Medulla oblongata (tissue), 1 donor: ENCODE measurements at regions not wholly inside any gene's neighbourhood (a gene's known extent, or its start where the extent isn't known, plus 50 kb on each side); places are given as distances from the start of the nearest gene placed in this dataset.
"Not testable (repeated sequence)": the region's sequence is repeated elsewhere in the genome, so short reads cannot be mapped to it uniquely, and the experiment has no call there.

Experiments used
- DNase-seq: peaks from one replicate; pipeline ENCODE4 v3.0.0-alpha.2; 2015; ENCODE audit errors: extremely low spot score

DNA sequence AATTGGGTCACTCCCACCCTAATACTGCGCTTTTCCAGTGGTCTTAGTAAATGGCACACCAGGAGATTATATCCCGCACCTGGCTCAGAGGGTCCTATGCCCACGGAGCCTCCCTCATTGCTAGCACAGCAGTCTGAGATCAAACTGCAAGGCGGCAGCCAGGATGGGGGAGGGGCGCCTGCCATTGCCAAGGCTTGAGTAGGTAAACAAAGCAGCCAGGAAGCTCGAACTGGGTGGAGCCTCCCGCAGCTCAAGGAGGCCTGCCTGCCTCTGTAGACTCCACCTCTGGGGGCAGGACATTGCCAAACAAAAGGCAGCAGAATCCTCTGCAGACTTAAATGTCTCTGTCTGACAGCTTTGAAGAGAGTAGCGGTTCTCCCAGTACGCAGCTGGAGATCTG lies 52.4 kb upstream of the PMPCB start:
- not testable (repeated sequence) for DNase-seq

- DNase-seq: no peak
Measured at GRCh38 chr7:103240806-103241205, 56.4 kb upstream of the PMPCB start.

- not testable (repeated sequence) for DNase-seq
Measured at GRCh38 chr7:103235824-103236223, 61.4 kb upstream of the PMPCB start.

GRCh38 chr7:103234877-103235276 lies 62.4 kb upstream of the PMPCB start:
- not testable (repeated sequence) for DNase-seq

GRCh38 chr7:103227787-103228186 lies 69.4 kb upstream of the PMPCB start:
- DNase-seq: not testable (repeated sequence)

DNA sequence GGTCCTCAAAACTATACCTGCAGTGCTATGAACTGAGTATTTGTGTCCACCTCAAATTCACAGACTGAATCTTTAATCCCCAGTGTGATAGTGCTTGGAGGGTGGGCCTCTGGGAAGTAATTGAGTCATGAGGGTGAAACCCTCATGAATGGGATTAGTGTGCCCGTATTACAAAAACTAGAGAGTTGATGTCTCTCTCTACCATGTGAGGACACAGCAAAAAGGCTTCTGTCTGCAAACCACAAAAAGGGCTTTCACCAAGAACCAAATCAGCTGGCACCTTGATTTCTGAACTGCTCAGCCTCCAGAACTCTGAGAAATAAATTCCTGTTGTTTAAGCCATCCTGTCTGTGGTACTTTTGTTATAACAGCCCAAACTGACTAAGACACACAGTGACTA lies 71.4 kb upstream of the PMPCB start:
- DNase-seq: peak; percentile 35

- not testable (repeated sequence) for DNase-seq
Measured at GRCh38 chr7:103223065-103223464, 74.2 kb upstream of the NAPEPLD start.

DNA sequence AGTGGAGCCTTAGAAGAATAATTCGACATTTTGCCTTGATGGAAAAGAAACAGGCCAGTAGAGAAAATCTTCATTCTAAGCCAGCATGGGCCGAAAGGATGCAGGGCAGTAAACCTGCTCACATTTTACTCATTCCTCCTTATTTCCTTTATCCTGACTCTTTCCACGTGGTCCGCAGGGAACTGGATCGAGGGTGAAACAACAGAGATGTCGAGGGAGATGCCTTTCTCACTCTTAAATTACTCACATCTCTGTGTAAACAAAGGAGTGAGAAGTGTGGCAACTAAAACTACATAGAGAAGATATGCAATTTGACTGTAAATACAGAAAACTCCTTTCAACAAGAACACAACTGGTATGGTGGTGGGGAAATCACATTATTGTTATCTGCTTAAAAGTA lies 62.1 kb upstream of the NAPEPLD start:
- DNase-seq: not testable (repeated sequence)

DNA sequence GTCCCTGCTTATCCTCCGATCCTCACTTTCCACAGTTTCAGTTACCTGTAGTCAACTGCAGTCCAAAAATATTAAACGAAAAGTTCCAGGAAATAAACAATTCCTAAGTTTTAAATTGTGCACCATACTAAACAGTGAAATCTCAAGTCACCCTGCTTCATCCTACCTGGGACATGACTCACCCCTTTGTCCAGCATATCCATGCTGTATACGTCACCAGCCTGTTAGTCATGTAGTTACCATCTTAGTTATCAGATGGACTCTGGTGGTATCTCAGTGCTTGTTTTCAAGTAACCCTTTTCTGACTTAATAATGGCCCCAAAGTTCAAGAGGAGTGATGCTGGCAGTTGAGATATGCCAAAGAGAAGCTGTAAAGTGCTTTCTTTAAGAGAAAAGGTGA lies 50.3 kb upstream of the NAPEPLD start:
- DNase-seq: not testable (repeated sequence)
